ENCODE measurements at regions not wholly inside any gene's neighbourhood (a gene's known extent, or its start where the extent isn't known, plus 50 kb on each side); places are given as distances from the start of the nearest gene placed in this dataset.

GRCh38 chr11:116460156-116460920, 312.4 kb downstream of the BUD13 start:
- no peak for TF ChIP-seq CTCF (IDR thresholded peaks at IDR 0.05)
- TF ChIP-seq REST (IDR thresholded peaks at IDR 0.05; ENCODE audit: insufficient read depth in 1 of 2, low read depth in 2 of 2, low read length in 1 of 2): no peak
- no peak for TF ChIP-seq POLR2AphosphoS5 (IDR thresholded peaks at IDR 0.05; ENCODE audit: low read depth, low read length)
